GM12878 (cell line): ENCODE measurements at regions not wholly inside any gene's neighbourhood (a gene's known extent, or its start where the extent isn't known, plus 50 kb on each side); places are given as distances from the start of the nearest gene placed in this dataset.

Source experiments
- ATAC-seq: fragments of 200-7000 bp; cut with Tn5 transposase; 3 replicates; pipeline ENCODE4 v1.9.1; 2020; ENCODE audit warnings: mild to moderate bottlenecking, moderate library complexity
- BruUV-seq: library from RNA; stranded (reverse); fragments of 400-500 nt; replicated peaks from 2 replicates; lab custom pipeline; 2021; lab: Mats Ljungman, UMichigan
- CTCF ChIA-PET: fragments of 300-600 bp; sonication (Branson Sonifier 250); formaldehyde crosslinking; extraction: SDS; loops from one replicate; lab custom pipeline; 2021; ENCODE audit warnings: inconsistent platforms; lab: Yijun Ruan, JAX
- POLR2A ChIA-PET: fragments of 350-600 bp; formaldehyde crosslinking; extraction: SDS; loops from one replicate; lab custom pipeline; 2021; ENCODE audit warnings: inconsistent platforms; lab: Charles Lee
- RAD21 ChIA-PET: fragments of 300-600 bp; sonication (Branson Sonifier 250); formaldehyde crosslinking; loops from one replicate; lab custom pipeline; 2023; ENCODE audit warnings: antibody characterized with exemption; ENCODE audit not compliant: unreplicated experiment; lab: Charles Lee
- SMC1A ChIA-PET: fragments of 300-600 bp; sonication (Branson Sonifier 250); formaldehyde crosslinking; loops from one replicate; lab custom pipeline; 2023; ENCODE audit not compliant: unreplicated experiment, uncharacterized antibody; lab: Charles Lee
- DNase-seq: peaks from one replicate; pipeline ENCODE4 v3.0.0-alpha.2; 2011; ENCODE audit warnings: low read depth, low spot score
- FAIRE-seq: peaks from 3 replicates; lab custom pipeline; 2011; peaks lifted over from hg19 to GRCh38; lab: Jason Lieb, UNC
- H2AFZ ChIP-seq: 2 replicates; pipeline ENCODE4 v1.6.0; 2011; ENCODE audit warnings: low read depth, low read length, control low read depth; ENCODE audit not compliant: control insufficient read depth
- H3K27ac ChIP-seq: 2 replicates; pipeline ENCODE4 v1.5.1; 2011; ENCODE audit warnings: control low read depth; ENCODE audit not compliant: control insufficient read depth, insufficient read depth
- H3K27me3 ChIP-seq, 2 experiments: replicated peaks in 1 of 2; 2 replicates each; pipeline versions ENCODE4 v1.6.0 to v1.6.1; 2011; ENCODE audit warnings: low read length in 1 of 2; ENCODE audit not compliant: control insufficient read depth in 2 of 2, insufficient read depth in 2 of 2
- H3K36me3 ChIP-seq, 2 experiments: 2 replicates each; pipeline ENCODE4 v1.5.1; 2011; ENCODE audit warnings: low read length in 1 of 2; ENCODE audit not compliant: control insufficient read depth in 2 of 2, insufficient read depth in 2 of 2
- H3K4me1 ChIP-seq: 2 replicates; pipeline ENCODE4 v1.6.1; 2011; ENCODE audit warnings: mild to moderate bottlenecking, low read length, moderate library complexity, mixed read lengths; ENCODE audit not compliant: control insufficient read depth, insufficient read depth
- H3K4me2 ChIP-seq: 2 replicates; pipeline ENCODE4 v1.6.0; 2011; ENCODE audit warnings: control low read depth; ENCODE audit not compliant: control insufficient read depth, insufficient read depth
- H3K4me3 ChIP-seq: fragments of 200-600 bp; sonication (generic); 2 replicates; pipeline ENCODE4 v1.5.1; 2016
- H3K79me2 ChIP-seq: 2 replicates; pipeline ENCODE4 v1.6.0; 2011; ENCODE audit warnings: low read length; ENCODE audit not compliant: control insufficient read depth, insufficient read depth
- H3K9ac ChIP-seq: 2 replicates; pipeline ENCODE4 v1.8.0; 2011; ENCODE audit warnings: low read length, control low read depth, mixed read lengths; ENCODE audit not compliant: control insufficient read depth, insufficient read depth
- H3K9me3 ChIP-seq: replicated peaks from 3 replicates; pipeline ENCODE4 v1.5.1; 2011; ENCODE audit warnings: mild to moderate bottlenecking, low read length; ENCODE audit not compliant: control insufficient read depth, insufficient read depth
- H4K20me1 ChIP-seq: 2 replicates; pipeline ENCODE4 v1.6.0; 2011; ENCODE audit not compliant: control insufficient read depth, insufficient read depth
- BCL11A ChIP-seq: IDR thresholded peaks from 2 replicates; pipeline ENCODE4 v1.6.1; 2011; ENCODE audit warnings: low read depth, low read length
- BHLHE40 ChIP-seq, 2 experiments: fragments of 450-650 bp in 1 of 2; IDR thresholded peaks; 2 replicates each; pipeline ENCODE4 v1.6.1; 2011 to 2017; ENCODE audit warnings: low read depth in 2 of 2, borderline replicate concordance in 1 of 2, improper control_type of control experiment in 1 of 2, low read length in 1 of 2, mild to moderate bottlenecking in 1 of 2
- CUX1 ChIP-seq: IDR thresholded peaks from 2 replicates; pipeline ENCODE4 v1.6.1; 2012; ENCODE audit warnings: improper control_type of control experiment, low read depth, low read length; ENCODE audit not compliant: insufficient replicate concordance
- NR2C2 ChIP-seq: IDR thresholded peaks from 2 replicates; pipeline ENCODE4 v1.6.1; 2011; ENCODE audit warnings: borderline replicate concordance, low read depth; ENCODE audit not compliant: control insufficient read depth, insufficient read length
- PAX8 ChIP-seq: fragments of 450-650 bp; IDR thresholded peaks from 2 replicates; pipeline ENCODE4 v1.6.1; 2017; ENCODE audit warnings: mild to moderate bottlenecking, moderate library complexity
- SPI1 ChIP-seq: IDR thresholded peaks from 2 replicates; pipeline ENCODE4 v1.6.1; 2011; ENCODE audit warnings: low read depth, mild to moderate bottlenecking, low read length, moderate library complexity, borderline replicate concordance; ENCODE audit not compliant: insufficient read depth
- WGBS: methylation state at CpG from one replicate; pipeline ENCODE4 v1.1.6; 2016; ENCODE audit warnings: low lambda C conversion rate; ENCODE audit not compliant: insufficient replicate concordance, insufficient coverage; ENCODE audit errors: missing lambda C conversion rate; 5-methylcytosine and 5-hydroxymethylcytosine counted together
- in situ Hi-C: fragments of 300-500 bp; cut with MboI; formaldehyde crosslinking; loops from 9 replicates; pipeline ENCODE4 v1.14.3; 2018; ENCODE audit warnings: mixed read lengths
- intact Hi-C: fragments of 100-400 bp; cut with micrococcal nuclease; formaldehyde crosslinking; loops from one replicate; pipeline ENCODE4 v1.14.2; 2022; ENCODE audit not compliant: unreplicated experiment
- TF ChIP-seq, protein P1 (sequence below): IDR thresholded peaks from 2 replicates; pipeline ENCODE4 v1.6.1; 2012; ENCODE audit warnings: mild to moderate bottlenecking, low read depth, low read length

GRCh38 chr17:77349976-77350830 lies 209.4 kb downstream of the SEC14L1 start (continued):
- TF ChIP-seq, protein P1, sequence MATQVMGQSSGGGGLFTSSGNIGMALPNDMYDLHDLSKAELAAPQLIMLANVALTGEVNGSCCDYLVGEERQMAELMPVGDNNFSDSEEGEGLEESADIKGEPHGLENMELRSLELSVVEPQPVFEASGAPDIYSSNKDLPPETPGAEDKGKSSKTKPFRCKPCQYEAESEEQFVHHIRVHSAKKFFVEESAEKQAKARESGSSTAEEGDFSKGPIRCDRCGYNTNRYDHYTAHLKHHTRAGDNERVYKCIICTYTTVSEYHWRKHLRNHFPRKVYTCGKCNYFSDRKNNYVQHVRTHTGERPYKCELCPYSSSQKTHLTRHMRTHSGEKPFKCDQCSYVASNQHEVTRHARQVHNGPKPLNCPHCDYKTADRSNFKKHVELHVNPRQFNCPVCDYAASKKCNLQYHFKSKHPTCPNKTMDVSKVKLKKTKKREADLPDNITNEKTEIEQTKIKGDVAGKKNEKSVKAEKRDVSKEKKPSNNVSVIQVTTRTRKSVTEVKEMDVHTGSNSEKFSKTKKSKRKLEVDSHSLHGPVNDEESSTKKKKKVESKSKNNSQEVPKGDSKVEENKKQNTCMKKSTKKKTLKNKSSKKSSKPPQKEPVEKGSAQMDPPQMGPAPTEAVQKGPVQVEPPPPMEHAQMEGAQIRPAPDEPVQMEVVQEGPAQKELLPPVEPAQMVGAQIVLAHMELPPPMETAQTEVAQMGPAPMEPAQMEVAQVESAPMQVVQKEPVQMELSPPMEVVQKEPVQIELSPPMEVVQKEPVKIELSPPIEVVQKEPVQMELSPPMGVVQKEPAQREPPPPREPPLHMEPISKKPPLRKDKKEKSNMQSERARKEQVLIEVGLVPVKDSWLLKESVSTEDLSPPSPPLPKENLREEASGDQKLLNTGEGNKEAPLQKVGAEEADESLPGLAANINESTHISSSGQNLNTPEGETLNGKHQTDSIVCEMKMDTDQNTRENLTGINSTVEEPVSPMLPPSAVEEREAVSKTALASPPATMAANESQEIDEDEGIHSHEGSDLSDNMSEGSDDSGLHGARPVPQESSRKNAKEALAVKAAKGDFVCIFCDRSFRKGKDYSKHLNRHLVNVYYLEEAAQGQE, result no peak
- TF ChIP-seq NR2C2 (no peak), PAX8 (no peak), BHLHE40 (IDR thresholded peaks at IDR 0.05; ENCODE audit: borderline replicate concordance in 1 of 2, low read depth in 2 of 2, low read length in 1 of 2) (no peak)
- TF ChIP-seq, all 136 proteins: peak for 0

GRCh38 chr17:77352441-77352840 lies 211.7 kb downstream of the SEC14L1 start:
- Histone ChIP-seq H3K27ac (no peak overlapping the region), H3K27me3 (no peaks in the 10 kb centered on the region), H3K4me2 (no peak overlapping the region), H2AFZ (no peak overlapping the region), H3K4me1 (peaks cover 3% of the 10 kb centered on the region; the same call in 1 of the 2 replicates), H3K79me2 (peaks cover 6% of the 10 kb centered on the region), H3K4me3 (no peak overlapping the region), H3K9me3 (no peaks in the 10 kb centered on the region), H3K36me3 (peaks cover 0 to 2% of the 10 kb centered on the region in 2 experiments; a peak in 2 of 4 replicates), H4K20me1 (peaks cover 12% of the 10 kb centered on the region), H3K9ac (no peak overlapping the region)
- intact Hi-C loops, result no loop called here
- no peak for FAIRE-seq
- in situ Hi-C loops, result no loop called here
- SMC1A ChIA-PET, result no interaction called here
- ATAC-seq, result no peak
- WGBS, result 86% methylated on average over 10 of the region's 10 CpGs
- TF ChIP-seq BCL11A (no peak), CUX1 (no peak), SPI1 (no peak)
- no TSS peak for BruUV-seq
- RAD21 ChIA-PET, result no interaction called here
- DNase-seq, result no peak
- CTCF ChIA-PET, result interaction anchor here (1.6 kb wide), 1 partner anchor 10 kb away, joined by 4 read pairs; no protein-coding TSS in a partner anchor
- POLR2A ChIA-PET, result no interaction called here
